Endodermal cell (in vitro differentiated cells): ENCODE measurements at regions not wholly inside any gene's neighbourhood (a gene's known extent, or its start where the extent isn't known, plus 50 kb on each side); places are given as distances from the start of the nearest gene placed in this dataset.
A peak's percentile ranks its signal among the peaks of the same experiment; 100 is the strongest.

ENCODE experiments used
- DNase-seq: peaks from one replicate; pipeline ENCODE4 v3.0.0-alpha.2; 2017
- H3K27ac ChIP-seq: 2 replicates; pipeline ENCODE4 v1.5.1; 2013; ENCODE audit warnings: mild to moderate bottlenecking, low read depth, low read length, moderate library complexity
- H3K27me3 ChIP-seq: 2 replicates; pipeline ENCODE4 v1.6.1; 2013; ENCODE audit warnings: mild to moderate bottlenecking, low read length, moderate library complexity; ENCODE audit not compliant: insufficient read depth, control insufficient read depth, poor library complexity, severe bottlenecking
- H3K36me3 ChIP-seq: 2 replicates; pipeline ENCODE4 v1.7.0; 2013; ENCODE audit warnings: mild to moderate bottlenecking, low read length, moderate library complexity; ENCODE audit not compliant: control insufficient read depth, insufficient read depth
- H3K4me1 ChIP-seq: one replicate; pipeline ENCODE4 v1.7.0; 2013; ENCODE audit warnings: low read length; ENCODE audit not compliant: control insufficient read depth, insufficient read depth
- H3K4me3 ChIP-seq: 2 replicates; pipeline ENCODE4 v1.5.1; 2013; ENCODE audit warnings: mild to moderate bottlenecking, low read length, moderate library complexity
- H3K9ac ChIP-seq: 2 replicates; pipeline ENCODE4 v1.6.1; 2013; ENCODE audit warnings: mild to moderate bottlenecking, low read length, moderate library complexity; ENCODE audit not compliant: poor library complexity, severe bottlenecking; ENCODE audit errors: extremely low read depth
- H3K9me3 ChIP-seq: 2 replicates; pipeline ENCODE4 v1.6.1; 2013; ENCODE audit warnings: mild to moderate bottlenecking, low read length, moderate library complexity; ENCODE audit not compliant: control insufficient read depth
- H3K27ac Mint-ChIP-seq: 2 replicates; pipeline ENCODE4 v1.8.0; 2020; ENCODE audit warnings: mixed read lengths
- H3K27me3 Mint-ChIP-seq: 2 replicates; pipeline ENCODE4 v1.8.0; 2021; ENCODE audit warnings: mild to moderate bottlenecking, mixed read lengths; ENCODE audit not compliant: insufficient read depth
- H3K36me3 Mint-ChIP-seq: 2 replicates; pipeline ENCODE4 v1.8.0; 2020; ENCODE audit warnings: low read depth, mixed read lengths
- H3K4me1 Mint-ChIP-seq: 2 replicates; pipeline ENCODE4 v1.8.0; 2020; ENCODE audit warnings: mixed read lengths
- H3K4me3 Mint-ChIP-seq: 2 replicates; pipeline ENCODE4 v1.8.0; 2020; ENCODE audit warnings: mild to moderate bottlenecking, moderate library complexity, mixed read lengths
- H3K9me3 Mint-ChIP-seq: 2 replicates; pipeline ENCODE4 v1.8.0; 2020; ENCODE audit warnings: mild to moderate bottlenecking, mixed read lengths
- CTCF ChIP-seq: fragments of 200-600 bp; sonication (generic); conservative IDR thresholded peaks from 2 replicates; pipeline ENCODE4 v1.5.0; 2021; ENCODE audit warnings: antibody characterized with exemption, mild to moderate bottlenecking
- WGBS, 2 experiments: methylation state at CpG; one replicate each; pipeline versions ENCODE4 v1.1.5 to v1.1.7; 2013; ENCODE audit warnings: missing lambda C conversion rate in 2 of 2, mixed read lengths in 1 of 2; ENCODE audit not compliant: insufficient coverage in 1 of 2, insufficient read length in 1 of 2; 5-methylcytosine and 5-hydroxymethylcytosine counted together

- peaks cover 25% of the 10 kb centered on the region for H3K4me1 Mint-ChIP-seq
- H3K9me3 ChIP-seq = no peaks in the 10 kb centered on the region
- peaks cover 4% of the 10 kb centered on the region for H3K27me3 Mint-ChIP-seq
- H3K9ac ChIP-seq = no peak overlapping the region
- H3K4me1 ChIP-seq = peaks cover 10% of the 10 kb centered on the region
- DNase-seq = no peak
- no peak overlapping the region for H3K27ac ChIP-seq
- no peaks in the 10 kb centered on the region for H3K9me3 Mint-ChIP-seq
- no peaks in the 10 kb centered on the region for H3K36me3 Mint-ChIP-seq
- H3K4me3 ChIP-seq = no peak overlapping the region
- no peak overlapping the region for H3K27ac Mint-ChIP-seq
- no peak overlapping the region for H3K4me3 Mint-ChIP-seq
- H3K36me3 ChIP-seq = no peaks in the 10 kb centered on the region
- H3K27me3 ChIP-seq = no peaks in the 10 kb centered on the region
- TF ChIP-seq CTCF = no peak
These were observed 225.9 kb downstream of the SEC61B start for GRCh38 chr9:99447951-99448350.

GRCh38 chr9:99449726-99450125 is 227.6 kb downstream of the SEC61B start:
- H3K9me3 ChIP-seq = no peaks in the 10 kb centered on the region
- DNase-seq = no peak
- no peaks in the 10 kb centered on the region for H3K27me3 ChIP-seq
- peaks cover 10% of the 10 kb centered on the region for H3K4me1 ChIP-seq
- Mint-ChIP-seq H3K9me3 (no peaks in the 10 kb centered on the region), H3K27me3 (peaks cover 4% of the 10 kb centered on the region), H3K4me1 (peaks cover 30% of the 10 kb centered on the region), H3K36me3 (no peaks in the 10 kb centered on the region), H3K4me3 (no peak overlapping the region), H3K27ac (no peak overlapping the region)
- H3K4me3 ChIP-seq = no peak overlapping the region
- no peak for TF ChIP-seq CTCF
- no peaks in the 10 kb centered on the region for H3K36me3 ChIP-seq
- 94% methylated on average over 1 of the region's 1 CpG; no CpG with 5 or more reads in 1 of the 2 experiments for WGBS, 2 experiments
- H3K27ac ChIP-seq = no peak overlapping the region
- no peak overlapping the region for H3K9ac ChIP-seq

GRCh38 chr9:99451112-99451606 is 229.1 kb downstream of the SEC61B start:
- Histone ChIP-seq H3K27ac (no peak overlapping the region), H3K9ac (no peak overlapping the region), H3K4me1 (peaks cover 10% of the 10 kb centered on the region), H3K36me3 (no peaks in the 10 kb centered on the region), H3K9me3 (no peaks in the 10 kb centered on the region), H3K4me3 (no peak overlapping the region), H3K27me3 (no peaks in the 10 kb centered on the region)
- no peaks in the 10 kb centered on the region for H3K27me3 Mint-ChIP-seq
- no peak overlapping the region for H3K27ac Mint-ChIP-seq
- H3K36me3 Mint-ChIP-seq = no peaks in the 10 kb centered on the region
- WGBS, 2 experiments = 75 to 77% methylated on average over 4 of the region's 4 CpGs
- TF ChIP-seq CTCF = no peak
- H3K4me3 Mint-ChIP-seq = no peak overlapping the region
- DNase-seq = peak; percentile 69
- H3K9me3 Mint-ChIP-seq = no peaks in the 10 kb centered on the region
- peaks cover 30% of the 10 kb centered on the region for H3K4me1 Mint-ChIP-seq
